Esophagus squamous epithelium (tissue), 4 donors: ENCODE measurements at regions not wholly inside any gene's neighbourhood (a gene's known extent, or its start where the extent isn't known, plus 50 kb on each side); places are given as distances from the start of the nearest gene placed in this dataset.

ENCODE experiments used
- CTCF ChIP-seq, 6 experiments: fragments of 450-650 bp in 4 of 6; fragments of 200-600 bp in 2 of 6; sonication (generic) in 2 of 6; IDR thresholded peaks; one replicate each; pipeline ENCODE4 v1.5.1; 2016 to 2019; ENCODE audit warnings: antibody characterized with exemption in 6 of 6, mild to moderate bottlenecking in 4 of 6, moderate library complexity in 4 of 6
- POLR2A ChIP-seq, 4 donors: fragments of 450-650 bp; IDR thresholded peaks; one replicate each; pipeline ENCODE4 v1.6.1; 2017; ENCODE audit warnings: antibody characterized with exemption in 4 of 4, mild to moderate bottlenecking in 4 of 4, moderate library complexity in 3 of 4

DNA sequence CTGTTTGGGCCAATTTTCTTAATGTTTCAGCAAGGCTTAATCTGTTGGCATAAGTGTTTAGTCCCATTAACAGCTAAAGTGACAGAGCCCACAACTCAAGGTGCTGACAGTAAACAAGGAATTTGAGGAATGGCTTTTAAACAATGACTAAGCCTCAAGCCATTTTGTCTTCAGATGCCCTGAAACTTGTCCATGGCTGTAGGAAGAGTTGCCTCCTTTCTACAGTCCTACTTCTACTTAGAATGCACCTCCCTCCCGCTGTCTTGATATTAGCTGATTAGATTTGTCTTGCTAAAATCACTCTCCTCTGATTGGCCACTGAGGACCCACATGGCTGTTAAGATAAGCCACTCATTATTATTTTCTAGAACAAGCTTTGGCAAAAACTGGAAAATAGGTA is 188.4 kb upstream of the OTX2 start:
- TF ChIP-seq CTCF (IDR thresholded peaks at IDR 0.05) (no peak), POLR2A (IDR thresholded peaks at IDR 0.05) (no peak)
